ENCODE measurements at regions not wholly inside any gene's neighbourhood (a gene's known extent, or its start where the extent isn't known, plus 50 kb on each side); places are given as distances from the start of the nearest gene placed in this dataset.

DNA sequence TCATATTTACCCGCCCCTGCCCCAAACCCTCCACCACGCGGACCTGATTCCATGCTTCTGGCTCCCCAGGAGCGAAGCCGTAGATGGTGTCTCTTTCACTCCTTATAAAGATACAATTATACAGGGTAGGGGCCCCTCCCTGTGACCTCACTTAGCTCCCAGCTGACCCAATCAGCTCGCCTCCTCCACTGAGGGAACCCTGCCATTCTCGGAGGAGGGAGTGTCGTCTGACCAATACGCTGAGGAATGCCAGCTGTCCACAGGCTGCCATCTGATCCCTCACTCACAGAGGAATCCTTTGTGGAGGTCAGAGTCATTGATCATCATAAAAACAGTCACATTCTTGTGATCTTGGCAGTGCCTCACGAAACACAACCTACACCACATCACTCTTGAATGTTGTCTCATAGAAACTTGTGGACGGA lies 67.5 kb upstream of the INSIG1 start:
- TF ChIP-seq, protein P1, sequence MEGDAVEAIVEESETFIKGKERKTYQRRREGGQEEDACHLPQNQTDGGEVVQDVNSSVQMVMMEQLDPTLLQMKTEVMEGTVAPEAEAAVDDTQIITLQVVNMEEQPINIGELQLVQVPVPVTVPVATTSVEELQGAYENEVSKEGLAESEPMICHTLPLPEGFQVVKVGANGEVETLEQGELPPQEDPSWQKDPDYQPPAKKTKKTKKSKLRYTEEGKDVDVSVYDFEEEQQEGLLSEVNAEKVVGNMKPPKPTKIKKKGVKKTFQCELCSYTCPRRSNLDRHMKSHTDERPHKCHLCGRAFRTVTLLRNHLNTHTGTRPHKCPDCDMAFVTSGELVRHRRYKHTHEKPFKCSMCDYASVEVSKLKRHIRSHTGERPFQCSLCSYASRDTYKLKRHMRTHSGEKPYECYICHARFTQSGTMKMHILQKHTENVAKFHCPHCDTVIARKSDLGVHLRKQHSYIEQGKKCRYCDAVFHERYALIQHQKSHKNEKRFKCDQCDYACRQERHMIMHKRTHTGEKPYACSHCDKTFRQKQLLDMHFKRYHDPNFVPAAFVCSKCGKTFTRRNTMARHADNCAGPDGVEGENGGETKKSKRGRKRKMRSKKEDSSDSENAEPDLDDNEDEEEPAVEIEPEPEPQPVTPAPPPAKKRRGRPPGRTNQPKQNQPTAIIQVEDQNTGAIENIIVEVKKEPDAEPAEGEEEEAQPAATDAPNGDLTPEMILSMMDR (optimal IDR thresholded peaks at IDR 0.05 in 1 of 3, IDR thresholded peaks at IDR 0.05 in 1 of 3, conservative IDR thresholded peaks at IDR 0.05 in 1 of 3; ENCODE audit: extremely low read depth in 1 of 3, insufficient read depth in 2 of 3, low read length in 3 of 3) = no peak
- no peak for TF ChIP-seq EZH2 (IDR thresholded peaks at IDR 0.05; ENCODE audit: low read length)

Data from keratinocyte (primary cell).